ENCODE measurements at regions not wholly inside any gene's neighbourhood (a gene's known extent, or its start where the extent isn't known, plus 50 kb on each side); places are given as distances from the start of the nearest gene placed in this dataset.

- TF ChIP-seq CTCF (IDR thresholded peaks at IDR 0.05) = no peak
- no peak for TF ChIP-seq ZFX (IDR thresholded peaks at IDR 0.05; ENCODE audit: borderline replicate concordance)
Observed at GRCh38 chr12:127607146-127607725, 659.7 kb upstream of the TMEM132C start.
